ENCODE measurements at regions not wholly inside any gene's neighbourhood (a gene's known extent, or its start where the extent isn't known, plus 50 kb on each side); places are given as distances from the start of the nearest gene placed in this dataset.

DNA sequence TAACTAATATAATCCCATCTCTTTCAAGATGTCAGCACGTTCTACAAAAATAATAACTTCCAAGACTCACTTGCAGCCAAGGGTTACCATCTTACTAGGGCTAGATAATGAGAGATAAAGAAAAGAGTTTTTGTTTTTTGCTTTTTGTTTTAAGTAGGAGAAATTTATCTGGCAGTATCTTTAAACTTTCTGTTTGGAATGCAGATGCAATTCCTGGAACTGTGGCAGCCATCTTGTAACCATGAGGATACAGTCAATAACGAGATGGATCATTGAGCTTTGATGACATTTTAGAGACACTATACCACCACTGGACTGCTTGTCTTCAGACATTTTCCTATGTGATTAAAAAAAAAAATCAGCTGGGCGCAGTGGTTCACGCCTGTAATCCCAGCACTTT lies 171.2 kb upstream of the ARID2 start:
- H3K36me3 ChIP-seq = no peaks in the 10 kb centered on the region; the same call in 1 of the 2 replicates
- no peaks in the 10 kb centered on the region; the same call in 1 of the 2 replicates for H3K4me1 ChIP-seq
- TF ChIP-seq, protein P1, sequence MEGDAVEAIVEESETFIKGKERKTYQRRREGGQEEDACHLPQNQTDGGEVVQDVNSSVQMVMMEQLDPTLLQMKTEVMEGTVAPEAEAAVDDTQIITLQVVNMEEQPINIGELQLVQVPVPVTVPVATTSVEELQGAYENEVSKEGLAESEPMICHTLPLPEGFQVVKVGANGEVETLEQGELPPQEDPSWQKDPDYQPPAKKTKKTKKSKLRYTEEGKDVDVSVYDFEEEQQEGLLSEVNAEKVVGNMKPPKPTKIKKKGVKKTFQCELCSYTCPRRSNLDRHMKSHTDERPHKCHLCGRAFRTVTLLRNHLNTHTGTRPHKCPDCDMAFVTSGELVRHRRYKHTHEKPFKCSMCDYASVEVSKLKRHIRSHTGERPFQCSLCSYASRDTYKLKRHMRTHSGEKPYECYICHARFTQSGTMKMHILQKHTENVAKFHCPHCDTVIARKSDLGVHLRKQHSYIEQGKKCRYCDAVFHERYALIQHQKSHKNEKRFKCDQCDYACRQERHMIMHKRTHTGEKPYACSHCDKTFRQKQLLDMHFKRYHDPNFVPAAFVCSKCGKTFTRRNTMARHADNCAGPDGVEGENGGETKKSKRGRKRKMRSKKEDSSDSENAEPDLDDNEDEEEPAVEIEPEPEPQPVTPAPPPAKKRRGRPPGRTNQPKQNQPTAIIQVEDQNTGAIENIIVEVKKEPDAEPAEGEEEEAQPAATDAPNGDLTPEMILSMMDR (IDR thresholded peaks at IDR 0.05; ENCODE audit: low read depth, low read length) = no peak
- no peaks in the 10 kb centered on the region for H3K27me3 ChIP-seq
- H3K9me3 ChIP-seq = no peaks in the 10 kb centered on the region
- no peak overlapping the region for H3K4me3 ChIP-seq (ENCODE audit: low read depth, low read length)
- no peak for DNase-seq

GRCh38 chr12:45559537-45559936 lies 170.0 kb upstream of the ARID2 start:
- no peaks in the 10 kb centered on the region; the same call in 1 of the 2 replicates for H3K36me3 ChIP-seq
- H3K27me3 ChIP-seq = no peaks in the 10 kb centered on the region
- H3K4me1 ChIP-seq = no peaks in the 10 kb centered on the region; the same call in 1 of the 2 replicates
- no peaks in the 10 kb centered on the region for H3K9me3 ChIP-seq
- TF ChIP-seq, protein P1 (IDR thresholded peaks at IDR 0.05; ENCODE audit: low read depth, low read length) = no peak
- no peak for DNase-seq
- H3K4me3 ChIP-seq (ENCODE audit: low read depth, low read length) = no peak overlapping the region

DNA sequence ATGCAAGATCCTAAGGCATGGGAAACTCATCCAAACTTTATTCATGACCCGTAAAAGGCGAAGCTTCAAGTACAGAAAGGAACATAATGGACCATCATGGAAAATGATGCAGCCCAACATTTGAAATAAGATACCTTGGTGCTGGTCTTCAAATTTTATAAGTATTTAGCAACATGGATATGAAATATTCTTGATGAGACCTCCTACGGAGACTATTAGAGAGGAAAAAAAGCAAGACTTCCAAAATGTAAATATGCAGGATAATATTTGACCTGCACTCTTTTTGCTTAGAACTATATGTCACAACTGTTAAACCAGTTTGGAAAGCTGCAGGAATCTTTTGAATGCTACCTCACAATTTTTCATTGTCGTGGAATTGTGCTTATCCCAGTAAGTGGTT lies 168.8 kb upstream of the ARID2 start:
- Histone ChIP-seq H3K4me1 (no peaks in the 10 kb centered on the region; the same call in 1 of the 2 replicates), H3K27me3 (no peaks in the 10 kb centered on the region), H3K36me3 (no peaks in the 10 kb centered on the region; the same call in 1 of the 2 replicates), H3K4me3 (ENCODE audit: low read depth, low read length) (no peak overlapping the region), H3K9me3 (no peaks in the 10 kb centered on the region)
- DNase-seq = no peak
- TF ChIP-seq, protein P1 (IDR thresholded peaks at IDR 0.05; ENCODE audit: low read depth, low read length) = no peak

DNA sequence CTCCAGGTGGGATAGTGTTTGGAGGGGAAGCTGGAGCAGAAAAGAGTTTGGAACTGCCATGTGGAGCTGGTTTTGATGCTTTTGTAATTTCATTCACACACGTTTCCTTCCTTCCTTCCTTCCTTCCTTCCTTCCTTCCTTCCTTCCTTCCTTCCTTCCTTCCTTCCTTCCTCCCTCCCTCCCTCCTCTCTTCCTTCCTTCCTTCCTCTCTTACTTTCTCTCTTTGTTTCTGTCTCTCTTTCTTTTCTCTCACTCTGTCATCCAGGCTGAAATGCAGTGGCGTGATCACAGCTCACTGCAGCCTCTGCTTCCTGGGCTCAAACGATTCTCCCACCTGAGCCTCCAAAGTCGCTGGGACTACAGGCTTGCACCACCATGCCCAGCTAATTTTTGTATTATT lies 168.0 kb upstream of the ARID2 start:
- TF ChIP-seq, protein P1 (IDR thresholded peaks at IDR 0.05; ENCODE audit: low read depth, low read length) = no peak
- no peaks in the 10 kb centered on the region for H3K27me3 ChIP-seq
- no peak overlapping the region for H3K4me3 ChIP-seq (ENCODE audit: low read depth, low read length)
- H3K4me1 ChIP-seq = no peaks in the 10 kb centered on the region; the same call in 1 of the 2 replicates
- DNase-seq = no peak
- H3K36me3 ChIP-seq = no peaks in the 10 kb centered on the region; the same call in 1 of the 2 replicates
- no peaks in the 10 kb centered on the region for H3K9me3 ChIP-seq

DNA sequence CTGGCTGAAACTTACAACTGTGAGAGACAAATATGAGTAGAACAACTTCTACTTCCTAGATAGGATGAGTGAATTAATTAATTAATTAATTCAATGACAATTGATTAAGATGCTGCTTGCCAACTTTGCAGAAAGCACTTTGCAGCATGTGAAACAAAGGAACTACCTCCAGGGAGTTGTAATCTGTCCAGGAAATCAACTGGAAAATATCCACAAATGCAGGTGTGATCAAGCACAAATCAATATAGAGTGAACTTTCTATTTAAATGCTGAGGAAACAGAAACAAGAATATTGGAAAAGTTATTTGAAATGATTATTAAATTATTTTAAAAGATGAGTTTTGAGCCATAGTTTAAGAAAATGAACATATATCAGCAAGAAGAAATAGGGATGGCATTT lies 163.9 kb upstream of the ARID2 start:
- no peak for DNase-seq
- Histone ChIP-seq H3K4me3 (ENCODE audit: low read depth, low read length) (no peak overlapping the region), H3K9me3 (no peaks in the 10 kb centered on the region), H3K4me1 (no peaks in the 10 kb centered on the region), H3K27me3 (no peaks in the 10 kb centered on the region; the same call in 1 of the 2 replicates), H3K36me3 (no peaks in the 10 kb centered on the region; the same call in 1 of the 2 replicates)
- TF ChIP-seq, protein P1 (IDR thresholded peaks at IDR 0.05; ENCODE audit: low read depth, low read length) = no peak

- TF ChIP-seq, protein P1 (IDR thresholded peaks at IDR 0.05; ENCODE audit: low read depth, low read length) = no peak
- no peak for DNase-seq
- H3K4me3 ChIP-seq (ENCODE audit: low read depth, low read length) = no peak overlapping the region
- H3K9me3 ChIP-seq = no peaks in the 10 kb centered on the region
- no peaks in the 10 kb centered on the region; the same call in 1 of the 2 replicates for H3K27me3 ChIP-seq
- no peaks in the 10 kb centered on the region; the same call in 1 of the 2 replicates for H3K36me3 ChIP-seq
- no peaks in the 10 kb centered on the region for H3K4me1 ChIP-seq
Observed at GRCh38 chr12:45566257-45566656, 163.2 kb upstream of the ARID2 start.

All from BE2C (cell line).